ENCODE measurements at regions not wholly inside any gene's neighbourhood (a gene's known extent, or its start where the extent isn't known, plus 50 kb on each side); places are given as distances from the start of the nearest gene placed in this dataset.

DNA sequence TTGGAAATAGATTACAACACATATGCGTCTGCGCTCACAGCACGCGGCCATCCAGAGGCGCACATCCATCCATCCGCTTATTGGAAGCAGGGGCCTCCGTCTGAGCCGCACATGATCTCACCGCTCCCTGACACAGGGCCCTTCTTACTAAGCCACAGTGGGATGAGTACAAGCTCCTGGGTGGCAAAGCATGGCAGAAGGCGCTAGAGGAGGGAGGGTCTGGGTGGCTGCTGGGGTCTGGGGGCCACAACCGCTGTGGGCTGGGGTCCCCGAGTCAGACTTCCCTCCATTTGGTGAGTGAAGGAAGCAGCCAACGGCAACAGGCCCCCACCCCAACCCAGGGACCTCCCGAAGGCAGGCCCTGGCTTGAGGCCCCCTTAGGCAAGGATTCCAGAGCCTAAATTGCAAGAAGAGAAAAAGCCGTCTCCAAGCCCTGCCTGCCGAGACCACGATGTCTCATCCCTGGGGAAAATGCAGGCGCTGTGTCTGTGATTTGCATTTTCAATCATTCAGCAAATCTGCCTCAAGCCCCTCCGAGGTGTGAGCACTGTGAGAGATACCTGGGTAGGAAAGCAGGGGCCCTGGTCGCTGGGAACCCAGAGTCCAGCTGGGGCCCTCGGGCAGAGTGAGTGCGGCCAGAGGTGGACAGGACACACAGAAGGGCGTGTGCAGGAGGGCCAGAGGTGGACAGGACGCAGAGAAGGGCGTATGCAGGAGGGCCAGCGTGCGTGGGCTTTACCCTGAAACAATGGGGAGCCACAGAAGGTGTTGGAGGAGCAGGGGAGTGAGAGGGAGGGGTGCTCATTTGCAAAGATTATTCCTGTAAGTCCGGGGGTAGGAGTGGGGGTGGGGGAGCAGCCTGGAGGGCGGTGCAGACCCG lies 135.7 kb downstream of the OLFM1 start:
- ChIA-PET POLR2A (ENCODE audit: unreplicated experiment) (no interaction called here), CTCF (no interaction called here)
- no peak overlapping the region for H2AK5ac ChIP-seq (ENCODE audit: low read depth, low read length)
- no peak for ATAC-seq (ENCODE audit: low read depth)
- intact Hi-C loops (cut with micrococcal nuclease) (no loop called here), in situ Hi-C loops (cut with MboI; ENCODE audit: low sequenced_read_pairs) (no loop called here), dilution Hi-C loops (cut with HindIII; ENCODE audit: low sequenced_read_pairs, unreplicated experiment) (no loop called here)
- no peaks in the 10 kb centered on the region for H3K79me1 ChIP-seq (ENCODE audit: low read depth in 1 of 2, low read length in 2 of 2)
- H3K23ac ChIP-seq (ENCODE audit: low read depth, low read length): no peak overlapping the region
- H4K20me1 ChIP-seq (ENCODE audit: insufficient read depth, low read length): no peaks in the 10 kb centered on the region
- no peaks in the 10 kb centered on the region for H3K4me1 ChIP-seq (ENCODE audit: control insufficient read depth, insufficient read depth, low read length)
- H3K9ac ChIP-seq (ENCODE audit: low read depth, low read length): no peak overlapping the region
- no peak overlapping the region for H4K91ac ChIP-seq (ENCODE audit: insufficient read depth, low read depth, low read length)
- H3K9me1 ChIP-seq (ENCODE audit: insufficient read depth, low read length): no peaks in the 10 kb centered on the region
- no peak overlapping the region for H3K4me2 ChIP-seq (ENCODE audit: low read depth, low read length)
- H4K5ac ChIP-seq (ENCODE audit: low read depth, low read length): no peak overlapping the region
- DNase-seq: no peak
- BruUV-seq (replicated peaks): no TSS peak
- no peak overlapping the region for H2BK15ac ChIP-seq (ENCODE audit: low read depth, low read length)
- no peak overlapping the region for H2AFZ ChIP-seq (replicated peaks; ENCODE audit: low read length, poor library complexity)
- no peak overlapping the region for H2BK20ac ChIP-seq (ENCODE audit: low read depth, low read length)
- no peak for TF ChIP-seq USF2 (IDR thresholded peaks at IDR 0.05; ENCODE audit: low read depth, low read length)
- TF ChIP-seq MAZ (IDR thresholded peaks at IDR 0.05; ENCODE audit: borderline replicate concordance, low read depth, low read length): no peak
- no peak for TF ChIP-seq FOS (IDR thresholded peaks at IDR 0.05; ENCODE audit: low read depth, low read length)
- no peak for TF ChIP-seq POLR2A (IDR thresholded peaks at IDR 0.05; ENCODE audit: low read depth, low read length)
- no peak for TF ChIP-seq CEBPB (IDR thresholded peaks at IDR 0.05; ENCODE audit: low read depth, low read length)
- no peak for TF ChIP-seq MXI1 (IDR thresholded peaks at IDR 0.05; ENCODE audit: borderline replicate concordance, low read depth, low read length)
- TF ChIP-seq RCOR1 (IDR thresholded peaks at IDR 0.05; ENCODE audit: insufficient replicate concordance, low read length): no peak
- no peak for TF ChIP-seq MAFK (IDR thresholded peaks at IDR 0.05; ENCODE audit: low read depth, low read length)
- no peak for TF ChIP-seq RAD21 (IDR thresholded peaks at IDR 0.05; ENCODE audit: low read length)
- no peak for TF ChIP-seq RFX5 (IDR thresholded peaks at IDR 0.05; ENCODE audit: low read depth, low read length)
- TF ChIP-seq, protein P1, sequence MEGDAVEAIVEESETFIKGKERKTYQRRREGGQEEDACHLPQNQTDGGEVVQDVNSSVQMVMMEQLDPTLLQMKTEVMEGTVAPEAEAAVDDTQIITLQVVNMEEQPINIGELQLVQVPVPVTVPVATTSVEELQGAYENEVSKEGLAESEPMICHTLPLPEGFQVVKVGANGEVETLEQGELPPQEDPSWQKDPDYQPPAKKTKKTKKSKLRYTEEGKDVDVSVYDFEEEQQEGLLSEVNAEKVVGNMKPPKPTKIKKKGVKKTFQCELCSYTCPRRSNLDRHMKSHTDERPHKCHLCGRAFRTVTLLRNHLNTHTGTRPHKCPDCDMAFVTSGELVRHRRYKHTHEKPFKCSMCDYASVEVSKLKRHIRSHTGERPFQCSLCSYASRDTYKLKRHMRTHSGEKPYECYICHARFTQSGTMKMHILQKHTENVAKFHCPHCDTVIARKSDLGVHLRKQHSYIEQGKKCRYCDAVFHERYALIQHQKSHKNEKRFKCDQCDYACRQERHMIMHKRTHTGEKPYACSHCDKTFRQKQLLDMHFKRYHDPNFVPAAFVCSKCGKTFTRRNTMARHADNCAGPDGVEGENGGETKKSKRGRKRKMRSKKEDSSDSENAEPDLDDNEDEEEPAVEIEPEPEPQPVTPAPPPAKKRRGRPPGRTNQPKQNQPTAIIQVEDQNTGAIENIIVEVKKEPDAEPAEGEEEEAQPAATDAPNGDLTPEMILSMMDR (conservative IDR thresholded peaks at IDR 0.05; ENCODE audit: low read depth, low read length): no peak
- no peak for TF ChIP-seq SMC3 (IDR thresholded peaks at IDR 0.05; ENCODE audit: low read depth, low read length)
- TF ChIP-seq NFE2L2 (IDR thresholded peaks at IDR 0.05; ENCODE audit: low read depth, low read length): no peak
- TF ChIP-seq BHLHE40 (IDR thresholded peaks at IDR 0.05; ENCODE audit: low read depth, low read length): no peak
- TF ChIP-seq CHD1 (IDR thresholded peaks at IDR 0.05; ENCODE audit: low read depth, low read length): no peak
- TF ChIP-seq ELK1 (IDR thresholded peaks at IDR 0.05; ENCODE audit: borderline replicate concordance, low read depth, low read length): no peak
- no peaks in the 10 kb centered on the region for H3K36me3 ChIP-seq (ENCODE audit: control insufficient read depth, insufficient read depth, low read length)
- no peak overlapping the region for H3K14ac ChIP-seq (replicated peaks; ENCODE audit: low read depth, low read length)
- H2BK120ac ChIP-seq (ENCODE audit: low read depth, low read length): no peak overlapping the region
- no peak overlapping the region for H3K4me3 ChIP-seq (ENCODE audit: insufficient read depth, low read depth, low read length)
- no peak overlapping the region for H3K27ac ChIP-seq (ENCODE audit: insufficient read depth, low read length)
- H3K27me3 ChIP-seq (ENCODE audit: control insufficient read depth, insufficient read depth, low read length): no peaks in the 10 kb centered on the region
- peaks cover 69% of the 10 kb centered on the region for H3K9me3 ChIP-seq (ENCODE audit: control insufficient read depth, insufficient read depth, low read length)
- H3K18ac ChIP-seq (ENCODE audit: low read depth, low read length): no peak overlapping the region
- no peak overlapping the region for H4K8ac ChIP-seq (ENCODE audit: low read depth in 2 of 2, low read length in 2 of 2)
- 57% methylated on average over 5 of the region's 30 CpGs; no CpG with 5 or more reads in 1 of the 2 experiments for WGBS, 2 experiments (ENCODE audit: extremely low coverage in 2 of 2, insufficient read length in 1 of 2)
- H2AK9ac ChIP-seq (replicated peaks; ENCODE audit: low read depth, low read length, poor library complexity): no peak overlapping the region
- no peak overlapping the region for H3K4ac ChIP-seq (ENCODE audit: low read depth, low read length)
- H2BK5ac ChIP-seq (ENCODE audit: low read depth, low read length, poor library complexity, severe bottlenecking): no peak overlapping the region
- no peak overlapping the region for H3K56ac ChIP-seq (ENCODE audit: extremely low read depth, insufficient read depth, low read length)

Measured in IMR-90 (cell line).